ENCODE measurements at regions not wholly inside any gene's neighbourhood (a gene's known extent, or its start where the extent isn't known, plus 50 kb on each side); places are given as distances from the start of the nearest gene placed in this dataset.

- no peak for TF ChIP-seq MAX (IDR thresholded peaks at IDR 0.05)
- TF ChIP-seq CTCF (IDR thresholded peaks at IDR 0.05 in 2 of 3, conservative IDR thresholded peaks at IDR 0.05 in 1 of 3; ENCODE audit: borderline replicate concordance in 1 of 3, insufficient read depth in 1 of 3, low read depth in 2 of 3, low read length in 2 of 3): no peak
- TF ChIP-seq POLR2AphosphoS5 (IDR thresholded peaks at IDR 0.05; ENCODE audit: low read depth, low read length): no peak
- no peak for TF ChIP-seq TCF7L2 (IDR thresholded peaks at IDR 0.05; ENCODE audit: borderline replicate concordance, extremely low read depth, insufficient read depth, insufficient read length)
- TF ChIP-seq EZH2 (IDR thresholded peaks at IDR 0.05): no peak
- no peak for TF ChIP-seq SRF (IDR thresholded peaks at IDR 0.05; ENCODE audit: low read depth)
- TF ChIP-seq POLR2A (IDR thresholded peaks at IDR 0.05; ENCODE audit: borderline replicate concordance, extremely low read depth, insufficient read depth, insufficient read length): no peak
- no peak for TF ChIP-seq ATF3 (IDR thresholded peaks at IDR 0.05)
- no peak for TF ChIP-seq CEBPB (IDR thresholded peaks at IDR 0.05; ENCODE audit: low read depth)
- TF ChIP-seq ELF1 (IDR thresholded peaks at IDR 0.05; ENCODE audit: borderline replicate concordance, low read depth): no peak
- no peak for TF ChIP-seq EZH2phosphoT487 (IDR thresholded peaks at IDR 0.05; ENCODE audit: borderline replicate concordance)
Observed at GRCh38 chr3:23114432-23114831, 88.7 kb upstream of the UBE2E2 start.
